PC-9 (cell line): ENCODE measurements at regions not wholly inside any gene's neighbourhood (a gene's known extent, or its start where the extent isn't known, plus 50 kb on each side); places are given as distances from the start of the nearest gene placed in this dataset.

Experiments used
- EZH2 ChIP-seq: fragments of 200-600 bp; sonication (generic); IDR thresholded peaks from 2 replicates; pipeline ENCODE4 v1.8.0; 2017; ENCODE audit warnings: antibody characterized with exemption, low read depth
- TF ChIP-seq, protein P1 (sequence below): fragments of 200-600 bp; sonication (generic); conservative IDR thresholded peaks from 2 replicates; pipeline ENCODE4 v1.6.1; 2017; ENCODE audit warnings: mixed run types, antibody characterized with exemption, mild to moderate bottlenecking, moderate library complexity

DNA sequence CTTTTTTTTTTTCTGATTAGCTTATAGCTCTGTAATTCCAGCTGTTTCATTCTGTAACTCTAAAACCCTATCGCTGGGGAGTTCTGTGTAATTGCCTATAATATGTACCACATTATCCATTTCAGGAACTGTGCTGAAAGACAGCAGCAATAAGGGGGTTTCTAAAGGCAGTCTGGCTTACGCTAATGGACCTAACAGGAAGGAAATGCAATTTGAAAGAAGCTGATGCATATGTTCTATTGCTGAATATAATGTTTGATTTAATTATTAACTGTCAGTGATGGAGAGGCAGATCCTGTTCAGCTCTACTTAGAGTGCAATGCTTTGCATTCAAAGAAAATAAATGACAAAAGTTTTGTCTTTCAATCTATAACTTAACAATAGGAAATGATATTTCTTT is 209.4 kb upstream of the SNX7 start:
- TF ChIP-seq, protein P1, sequence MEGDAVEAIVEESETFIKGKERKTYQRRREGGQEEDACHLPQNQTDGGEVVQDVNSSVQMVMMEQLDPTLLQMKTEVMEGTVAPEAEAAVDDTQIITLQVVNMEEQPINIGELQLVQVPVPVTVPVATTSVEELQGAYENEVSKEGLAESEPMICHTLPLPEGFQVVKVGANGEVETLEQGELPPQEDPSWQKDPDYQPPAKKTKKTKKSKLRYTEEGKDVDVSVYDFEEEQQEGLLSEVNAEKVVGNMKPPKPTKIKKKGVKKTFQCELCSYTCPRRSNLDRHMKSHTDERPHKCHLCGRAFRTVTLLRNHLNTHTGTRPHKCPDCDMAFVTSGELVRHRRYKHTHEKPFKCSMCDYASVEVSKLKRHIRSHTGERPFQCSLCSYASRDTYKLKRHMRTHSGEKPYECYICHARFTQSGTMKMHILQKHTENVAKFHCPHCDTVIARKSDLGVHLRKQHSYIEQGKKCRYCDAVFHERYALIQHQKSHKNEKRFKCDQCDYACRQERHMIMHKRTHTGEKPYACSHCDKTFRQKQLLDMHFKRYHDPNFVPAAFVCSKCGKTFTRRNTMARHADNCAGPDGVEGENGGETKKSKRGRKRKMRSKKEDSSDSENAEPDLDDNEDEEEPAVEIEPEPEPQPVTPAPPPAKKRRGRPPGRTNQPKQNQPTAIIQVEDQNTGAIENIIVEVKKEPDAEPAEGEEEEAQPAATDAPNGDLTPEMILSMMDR: no peak
- TF ChIP-seq EZH2: no peak
